Natural killer cell treated with Interleukin-12 subunit alpha and Interleukin-12 subunit beta and Interleukin-15 and Interleukin-18, amount 100 ng/mL, for 72 hours (primary cell): ENCODE measurements at regions not wholly inside any gene's neighbourhood (a gene's known extent, or its start where the extent isn't known, plus 50 kb on each side); places are given as distances from the start of the nearest gene placed in this dataset.

ENCODE experiments used
- ATAC-seq, 2 donors: fragments of 150-1000 bp; cut with Tn5 transposase in 1 of 2; sonication (Bioruptor Pico), chemical (Tn5 transposase) in 1 of 2; 2 replicates each; pipeline ENCODE4 v1.10.0; 2021
- DNase-seq: peaks from one replicate; pipeline ENCODE4 v3.0.0; 2022; ENCODE audit warnings: low spot score
- H3K27ac Mint-ChIP-seq, 2 donors: 1 replicate in 1 of 2; 2 replicates in 1 of 2; pipeline ENCODE4 v1.8.0; 2022; ENCODE audit warnings: mixed read lengths in 2 of 2, mild to moderate bottlenecking in 1 of 2, moderate library complexity in 1 of 2
- H3K27me3 Mint-ChIP-seq, 2 donors: 1 replicate in 1 of 2; 2 replicates in 1 of 2; pipeline ENCODE4 v1.8.0; 2022; ENCODE audit warnings: mixed read lengths in 2 of 2
- H3K36me3 Mint-ChIP-seq: one replicate; pipeline ENCODE4 v1.8.0; 2022; ENCODE audit warnings: mixed read lengths
- H3K4me1 Mint-ChIP-seq, 2 donors: 1 replicate in 1 of 2; 2 replicates in 1 of 2; pipeline ENCODE4 v1.8.0; 2022; ENCODE audit warnings: low read depth in 2 of 2, mixed read lengths in 2 of 2, mild to moderate bottlenecking in 1 of 2
- H3K4me3 Mint-ChIP-seq: one replicate; pipeline ENCODE4 v1.8.0; 2022; ENCODE audit warnings: mixed read lengths
- H3K9me3 Mint-ChIP-seq: 2 replicates; pipeline ENCODE4 v1.8.0; 2022; ENCODE audit warnings: mixed read lengths

- Mint-ChIP-seq H3K4me1 (no peaks in the 10 kb centered on the region), H3K4me3 (no peak overlapping the region), H3K27me3 (no peaks in the 10 kb centered on the region), H3K36me3 (peaks cover 8% of the 10 kb centered on the region), H3K27ac (no peak overlapping the region), H3K9me3 (peaks cover 18% of the 10 kb centered on the region)
- DNase-seq, result no peak
- no peak for ATAC-seq
Measured at GRCh38 chr17:70857351-70857750, 688.0 kb downstream of the KCNJ2 start.

- peaks cover 17% of the 10 kb centered on the region for H3K36me3 Mint-ChIP-seq
- H3K9me3 Mint-ChIP-seq, result peaks cover 27% of the 10 kb centered on the region
- no peak for ATAC-seq
- no peaks in the 10 kb centered on the region for H3K4me1 Mint-ChIP-seq
- no peak overlapping the region for H3K27ac Mint-ChIP-seq
- DNase-seq, result no peak
- no peaks in the 10 kb centered on the region for H3K27me3 Mint-ChIP-seq
- no peak overlapping the region for H3K4me3 Mint-ChIP-seq
Measured at GRCh38 chr17:70859829-70860228, 690.5 kb downstream of the KCNJ2 start.

- DNase-seq, result no peak
- H3K27ac Mint-ChIP-seq, result no peak overlapping the region
- peaks cover 17% of the 10 kb centered on the region for H3K36me3 Mint-ChIP-seq
- no peaks in the 10 kb centered on the region for H3K4me1 Mint-ChIP-seq
- no peaks in the 10 kb centered on the region for H3K27me3 Mint-ChIP-seq
- no peak for ATAC-seq
- H3K9me3 Mint-ChIP-seq, result peaks cover 24% of the 10 kb centered on the region
- no peak overlapping the region for H3K4me3 Mint-ChIP-seq
Measured at GRCh38 chr17:70862295-70862694, 693.0 kb downstream of the KCNJ2 start.

- DNase-seq (no peak), ATAC-seq (no peak)
- H3K4me1 Mint-ChIP-seq, result no peaks in the 10 kb centered on the region
- no peak overlapping the region for H3K4me3 Mint-ChIP-seq
- no peaks in the 10 kb centered on the region for H3K27me3 Mint-ChIP-seq
- peaks cover 21% of the 10 kb centered on the region for H3K9me3 Mint-ChIP-seq
- peaks cover 17% of the 10 kb centered on the region for H3K36me3 Mint-ChIP-seq
- H3K27ac Mint-ChIP-seq, result no peak overlapping the region
Measured at GRCh38 chr17:70863436-70864248, 694.3 kb downstream of the KCNJ2 start.

GRCh38 chr17:70865993-70866804, 696.9 kb downstream of the KCNJ2 start:
- no peak for ATAC-seq
- H3K36me3 Mint-ChIP-seq, result peaks cover 9% of the 10 kb centered on the region
- H3K4me3 Mint-ChIP-seq, result no peak overlapping the region

GRCh38 chr17:70868149-70868548, 698.8 kb downstream of the KCNJ2 start:
- Mint-ChIP-seq H3K4me3 (no peak overlapping the region), H3K4me1 (no peaks in the 10 kb centered on the region), H3K27ac (no peak overlapping the region), H3K9me3 (peaks cover 9% of the 10 kb centered on the region), H3K27me3 (no peaks in the 10 kb centered on the region), H3K36me3 (peaks cover 9% of the 10 kb centered on the region)
- ATAC-seq (no peak), DNase-seq (no peak)

More at GRCh38 chr17:70865993-70866804, 696.9 kb downstream of the KCNJ2 start:
- no peak for DNase-seq
- no peaks in the 10 kb centered on the region for H3K27me3 Mint-ChIP-seq
- no peaks in the 10 kb centered on the region for H3K4me1 Mint-ChIP-seq
- peaks cover 13% of the 10 kb centered on the region for H3K9me3 Mint-ChIP-seq
- no peak overlapping the region for H3K27ac Mint-ChIP-seq

- Mint-ChIP-seq H3K9me3 (peaks cover 5% of the 10 kb centered on the region), H3K4me1 (no peaks in the 10 kb centered on the region)
Measured at GRCh38 chr17:70869402-70870085, 700.2 kb downstream of the KCNJ2 start.

GRCh38 chr17:70871180-70871818, 702.0 kb downstream of the KCNJ2 start:
- no peaks in the 10 kb centered on the region for H3K4me1 Mint-ChIP-seq
- H3K27me3 Mint-ChIP-seq, result no peaks in the 10 kb centered on the region
- no peak overlapping the region for H3K27ac Mint-ChIP-seq
- peaks cover 9% of the 10 kb centered on the region for H3K9me3 Mint-ChIP-seq
- no peaks in the 10 kb centered on the region for H3K36me3 Mint-ChIP-seq
- no peak overlapping the region for H3K4me3 Mint-ChIP-seq
- DNase-seq (no peak), ATAC-seq (no peak)

More at GRCh38 chr17:70869402-70870085, 700.2 kb downstream of the KCNJ2 start:
- DNase-seq, result no peak
- ATAC-seq, result no peak
- H3K36me3 Mint-ChIP-seq, result no peaks in the 10 kb centered on the region
- H3K4me3 Mint-ChIP-seq, result no peak overlapping the region
- no peak overlapping the region for H3K27ac Mint-ChIP-seq
- H3K27me3 Mint-ChIP-seq, result no peaks in the 10 kb centered on the region

GRCh38 chr17:70872103-70872502, 702.8 kb downstream of the KCNJ2 start:
- no peaks in the 10 kb centered on the region for H3K27me3 Mint-ChIP-seq
- DNase-seq, result no peak
- no peaks in the 10 kb centered on the region for H3K36me3 Mint-ChIP-seq
- H3K27ac Mint-ChIP-seq, result no peak overlapping the region
- peaks cover 12% of the 10 kb centered on the region for H3K9me3 Mint-ChIP-seq
- no peak for ATAC-seq
- no peaks in the 10 kb centered on the region for H3K4me1 Mint-ChIP-seq
- no peak overlapping the region for H3K4me3 Mint-ChIP-seq

GRCh38 chr17:70875729-70876310, 706.5 kb downstream of the KCNJ2 start:
- H3K36me3 Mint-ChIP-seq, result no peaks in the 10 kb centered on the region
- peaks cover 22% of the 10 kb centered on the region for H3K9me3 Mint-ChIP-seq
- H3K27ac Mint-ChIP-seq, result no peak overlapping the region
- no peak for ATAC-seq
- H3K4me1 Mint-ChIP-seq, result no peaks in the 10 kb centered on the region
- DNase-seq, result no peak
- no peak overlapping the region for H3K4me3 Mint-ChIP-seq
- no peaks in the 10 kb centered on the region for H3K27me3 Mint-ChIP-seq

- no peak overlapping the region for H3K4me3 Mint-ChIP-seq
- H3K9me3 Mint-ChIP-seq, result peaks cover 33% of the 10 kb centered on the region
- H3K4me1 Mint-ChIP-seq, result no peaks in the 10 kb centered on the region
- no peak overlapping the region for H3K27ac Mint-ChIP-seq
- no peaks in the 10 kb centered on the region for H3K27me3 Mint-ChIP-seq
- peaks cover 6% of the 10 kb centered on the region for H3K36me3 Mint-ChIP-seq
- DNase-seq, result no peak
- no peak for ATAC-seq
Measured at GRCh38 chr17:70878879-70879278, 709.5 kb downstream of the KCNJ2 start.

GRCh38 chr17:70879401-70879800, 710.1 kb downstream of the KCNJ2 start:
- Mint-ChIP-seq H3K9me3 (peaks cover 33% of the 10 kb centered on the region), H3K27me3 (no peaks in the 10 kb centered on the region), H3K36me3 (peaks cover 6% of the 10 kb centered on the region), H3K4me1 (no peaks in the 10 kb centered on the region), H3K27ac (no peak overlapping the region), H3K4me3 (no peak overlapping the region)
- ATAC-seq (no peak), DNase-seq (no peak)

- Mint-ChIP-seq H3K4me1 (no peaks in the 10 kb centered on the region), H3K9me3 (peaks cover 31% of the 10 kb centered on the region), H3K27ac (no peak overlapping the region), H3K27me3 (no peaks in the 10 kb centered on the region), H3K36me3 (peaks cover 6% of the 10 kb centered on the region), H3K4me3 (no peak overlapping the region)
- ATAC-seq (no peak), DNase-seq (no peak)
Measured at GRCh38 chr17:70881093-70881492, 711.8 kb downstream of the KCNJ2 start.
